ENCODE measurements at regions not wholly inside any gene's neighbourhood (a gene's known extent, or its start where the extent isn't known, plus 50 kb on each side); places are given as distances from the start of the nearest gene placed in this dataset.

GRCh38 chr6:165985806-165986299, 181.8 kb downstream of the TBXT start:
- DNase-seq, result no peak

GRCh38 chr6:165985281-165985805, 182.3 kb downstream of the TBXT start:
- no peak for DNase-seq

GRCh38 chr6:165984729-165985275, 182.8 kb downstream of the TBXT start:
- DNase-seq, result no peak

- no peak for DNase-seq
Measured at GRCh38 chr6:165983112-165984072, 184.3 kb downstream of the TBXT start.

GRCh38 chr6:165978476-165978875, 189.2 kb downstream of the TBXT start:
- DNase-seq, result no peak

GRCh38 chr6:165976684-165977083, 191.0 kb downstream of the TBXT start:
- DNase-seq, result no peak

GRCh38 chr6:165974817-165975216, 192.8 kb downstream of the TBXT start:
- no peak for DNase-seq

- DNase-seq, result no peak
Measured at GRCh38 chr6:165973473-165973872, 194.2 kb downstream of the TBXT start.

- no peak for DNase-seq
Measured at GRCh38 chr6:165972139-165972802, 195.4 kb downstream of the TBXT start.

- DNase-seq, result no peak
Measured at GRCh38 chr6:165971202-165971601, 196.4 kb downstream of the TBXT start.

- DNase-seq, result no peak
Measured at GRCh38 chr6:165970001-165970400, 197.7 kb downstream of the TBXT start.

GRCh38 chr6:165969184-165969583, 198.5 kb downstream of the TBXT start:
- DNase-seq, result no peak

GRCh38 chr6:165968408-165968807, 199.2 kb downstream of the TBXT start:
- no peak for DNase-seq

- no peak for DNase-seq
Measured at GRCh38 chr6:165967810-165968407, 199.7 kb downstream of the TBXT start.

- no peak for DNase-seq
Measured at GRCh38 chr6:165963750-165964149, 203.9 kb downstream of the TBXT start.

- DNase-seq, result no peak
Measured at GRCh38 chr6:165962366-165962765, 205.3 kb downstream of the TBXT start.

- no peak for DNase-seq
Measured at GRCh38 chr6:165961233-165961632, 206.4 kb downstream of the TBXT start.

GRCh38 chr6:165960695-165961094, 207.0 kb downstream of the TBXT start:
- no peak for DNase-seq

- DNase-seq, result no peak
Measured at GRCh38 chr6:165959627-165960026, 208.0 kb downstream of the TBXT start.

GRCh38 chr6:165956874-165957273, 210.8 kb downstream of the TBXT start:
- DNase-seq, result no peak

GRCh38 chr6:165952514-165952913, 215.1 kb downstream of the TBXT start:
- no peak for DNase-seq

- DNase-seq, result no peak
Measured at GRCh38 chr6:165950316-165950715, 217.3 kb downstream of the TBXT start.

- DNase-seq, result no peak
Measured at GRCh38 chr6:165949324-165949723, 218.3 kb downstream of the TBXT start.
